ENCODE measurements at regions not wholly inside any gene's neighbourhood (a gene's known extent, or its start where the extent isn't known, plus 50 kb on each side); places are given as distances from the start of the nearest gene placed in this dataset.
A peak's percentile ranks its signal among the peaks of the same experiment; 100 is the strongest.

- TF ChIP-seq TFDP1 (CRISPR knock-in tag; IDR thresholded peaks at IDR 0.05; ENCODE audit: borderline replicate concordance) (peak; percentile 73), ZNF138 (CRISPR knock-in tag; IDR thresholded peaks at IDR 0.05; ENCODE audit: low read depth) (peak; percentile 76; the same call in 1 of the 2 replicates), ZNF891 (CRISPR knock-in tag; IDR thresholded peaks at IDR 0.05) (peak; percentile 95), WIZ (CRISPR knock-in tag; IDR thresholded peaks at IDR 0.05) (peak; percentile 95), BCL6 (CRISPR knock-in tag; IDR thresholded peaks at IDR 0.05) (peak; percentile 45; the same call in 1 of the 2 replicates), ZNF512B (CRISPR knock-in tag; IDR thresholded peaks at IDR 0.05; ENCODE audit: borderline replicate concordance) (peak; percentile 14; the same call in 1 of the 2 replicates), ZC3H4 (CRISPR knock-in tag; IDR thresholded peaks at IDR 0.05; ENCODE audit: borderline replicate concordance) (peak; percentile 79), RBFOX2 (IDR thresholded peaks at IDR 0.05; ENCODE audit: low read depth, low read length) (peak; percentile 92), THAP8 (CRISPR knock-in tag; IDR thresholded peaks at IDR 0.05; ENCODE audit: borderline replicate concordance) (0 out of 2 replicates have a peak, but pooled peaks have one; percentile 89), TSC22D2 (CRISPR knock-in tag; IDR thresholded peaks at IDR 0.05; ENCODE audit: borderline replicate concordance) (peak; percentile 79; the same call in 1 of the 2 replicates), REL (CRISPR knock-in tag; conservative IDR thresholded peaks at IDR 0.05) (peak; percentile 80), NR1H2 (CRISPR knock-in tag; IDR thresholded peaks at IDR 0.05; ENCODE audit: borderline replicate concordance, low read depth) (peak; percentile 90), PAXIP1 (CRISPR knock-in tag; conservative IDR thresholded peaks at IDR 0.05) (0 out of 2 replicates have a peak, but pooled peaks have one; percentile 26), SRY (CRISPR knock-in tag; IDR thresholded peaks at IDR 0.05) (peak; percentile 83; the same call in 1 of the 2 replicates), ZNF350 (CRISPR knock-in tag; IDR thresholded peaks at IDR 0.05; ENCODE audit: borderline replicate concordance, low read depth) (peak; percentile 67), ZNF160 (CRISPR knock-in tag; IDR thresholded peaks at IDR 0.05) (peak; percentile 86), MTERF4 (CRISPR knock-in tag; IDR thresholded peaks at IDR 0.05) (peak; percentile 76; the same call in 1 of the 2 replicates), ZNF672 (CRISPR knock-in tag; IDR thresholded peaks at IDR 0.05) (peak; percentile 83; the same call in 1 of the 2 replicates)
Observed at GRCh38 chr16:22436823-22437652, 62.6 kb upstream of the CDR2 start (continued).
